ENCODE measurements at regions not wholly inside any gene's neighbourhood (a gene's known extent, or its start where the extent isn't known, plus 50 kb on each side); places are given as distances from the start of the nearest gene placed in this dataset.

GRCh38 chr9:107405511-107405910, 84.1 kb downstream of the KLF4 start:
- no peaks in the 10 kb centered on the region for H3K4me1 Mint-ChIP-seq (ENCODE audit: low read depth)
- no peak overlapping the region for H3K4me3 Mint-ChIP-seq
- ATAC-seq (ENCODE audit: poor library complexity) (no peak), DNase-seq (no peak)
- no peak for TF ChIP-seq CTCF (IDR thresholded peaks at IDR 0.05)
- no peak overlapping the region for H3K27ac Mint-ChIP-seq
- peaks cover 4% of the 10 kb centered on the region for H3K9me3 Mint-ChIP-seq
- intact Hi-C loops (cut with DNase I, micrococcal nuclease): no loop called here
- Histone ChIP-seq H3K9me3 (ENCODE audit: control insufficient read depth in 1 of 2, insufficient read depth in 1 of 2, low read length in 2 of 2) (no peaks in the 10 kb centered on the region), H3K4me1 (ENCODE audit: insufficient read depth, low read length) (no peaks in the 10 kb centered on the region), H3K4me3 (ENCODE audit: low read length) (no peak overlapping the region), H3K36me3 (ENCODE audit: insufficient read depth, low read length) (no peaks in the 10 kb centered on the region), H3K27me3 (ENCODE audit: control insufficient read depth in 1 of 2, insufficient read depth in 2 of 2, low read length in 2 of 2) (no peaks in the 10 kb centered on the region), H3K27ac (ENCODE audit: low read depth in 1 of 2, low read length in 2 of 2) (no peak overlapping the region)
- ChIA-PET CTCF (no interaction called here), POLR2A (no interaction called here)
- H3K36me3 Mint-ChIP-seq (ENCODE audit: low read depth): no peaks in the 10 kb centered on the region
- H3K27me3 Mint-ChIP-seq: peaks cover 6% of the 10 kb centered on the region

GRCh38 chr9:107404736-107405135, 84.8 kb downstream of the KLF4 start:
- H3K9me3 Mint-ChIP-seq: peaks cover 4% of the 10 kb centered on the region
- no peaks in the 10 kb centered on the region for H3K36me3 ChIP-seq (ENCODE audit: insufficient read depth, low read length)
- H3K4me1 Mint-ChIP-seq (ENCODE audit: low read depth): no peaks in the 10 kb centered on the region
- H3K4me3 ChIP-seq (ENCODE audit: low read length): no peak overlapping the region
- no peak overlapping the region for H3K27ac Mint-ChIP-seq
- no peak for TF ChIP-seq CTCF (IDR thresholded peaks at IDR 0.05)
- no peak for ATAC-seq (ENCODE audit: poor library complexity)
- H3K4me1 ChIP-seq (ENCODE audit: insufficient read depth, low read length): no peaks in the 10 kb centered on the region
- ChIA-PET CTCF (no interaction called here), POLR2A (no interaction called here)
- no peak for DNase-seq
- intact Hi-C loops (cut with DNase I, micrococcal nuclease): no loop called here
- no peaks in the 10 kb centered on the region for H3K27me3 ChIP-seq (ENCODE audit: control insufficient read depth in 1 of 2, insufficient read depth in 2 of 2, low read length in 2 of 2)
- H3K4me3 Mint-ChIP-seq: no peak overlapping the region
- H3K9me3 ChIP-seq (ENCODE audit: control insufficient read depth in 1 of 2, insufficient read depth in 1 of 2, low read length in 2 of 2): no peaks in the 10 kb centered on the region
- H3K27ac ChIP-seq (ENCODE audit: low read depth in 1 of 2, low read length in 2 of 2): no peak overlapping the region
- peaks cover 6% of the 10 kb centered on the region for H3K27me3 Mint-ChIP-seq
- H3K36me3 Mint-ChIP-seq (ENCODE audit: low read depth): no peaks in the 10 kb centered on the region

- ChIA-PET POLR2A (no interaction called here), CTCF (interaction anchor here (1.0 kb wide), 1 partner anchor 28 kb away, joined by 3 read pairs; no protein-coding TSS in a partner anchor)
- Histone ChIP-seq H3K4me3 (ENCODE audit: low read length) (no peak overlapping the region), H3K9me3 (ENCODE audit: control insufficient read depth in 1 of 2, insufficient read depth in 1 of 2, low read length in 2 of 2) (no peaks in the 10 kb centered on the region), H3K36me3 (ENCODE audit: insufficient read depth, low read length) (no peaks in the 10 kb centered on the region), H3K4me1 (ENCODE audit: insufficient read depth, low read length) (no peaks in the 10 kb centered on the region), H3K27ac (ENCODE audit: low read depth in 1 of 2, low read length in 2 of 2) (no peak overlapping the region), H3K27me3 (ENCODE audit: control insufficient read depth in 1 of 2, insufficient read depth in 2 of 2, low read length in 2 of 2) (no peaks in the 10 kb centered on the region)
- intact Hi-C loops (cut with DNase I, micrococcal nuclease): no loop called here
- Mint-ChIP-seq H3K4me1 (ENCODE audit: low read depth) (no peaks in the 10 kb centered on the region), H3K27me3 (peaks cover 6% of the 10 kb centered on the region), H3K9me3 (peaks cover 4% of the 10 kb centered on the region), H3K4me3 (no peak overlapping the region), H3K36me3 (ENCODE audit: low read depth) (no peaks in the 10 kb centered on the region), H3K27ac (no peak overlapping the region)
- DNase-seq (no peak), ATAC-seq (ENCODE audit: poor library complexity) (no peak)
- no peak for TF ChIP-seq CTCF (IDR thresholded peaks at IDR 0.05)
Measured at GRCh38 chr9:107404161-107404560, 85.4 kb downstream of the KLF4 start.
